Mucosa of rectum (tissue), 2 donors: ENCODE measurements at regions not wholly inside any gene's neighbourhood (a gene's known extent, or its start where the extent isn't known, plus 50 kb on each side); places are given as distances from the start of the nearest gene placed in this dataset.
"Not testable (repeated sequence)": the region's sequence is repeated elsewhere in the genome, so short reads cannot be mapped to it uniquely, and the experiment has no call there.

ENCODE experiments used
- H3K27ac ChIP-seq, 2 donors: one replicate each; pipeline ENCODE4 v1.7.0; 2013; ENCODE audit warnings: inconsistent platforms in 2 of 2, low read depth in 2 of 2, low read length in 2 of 2
- H3K27me3 ChIP-seq, 2 donors: one replicate each; pipeline ENCODE4 v1.7.0; 2013; ENCODE audit warnings: low read length in 2 of 2; ENCODE audit not compliant: control insufficient read depth in 2 of 2, insufficient read depth in 2 of 2
- H3K36me3 ChIP-seq, 2 donors: one replicate each; pipeline ENCODE4 v1.7.0; 2013; ENCODE audit warnings: low read length in 2 of 2; ENCODE audit not compliant: control insufficient read depth in 2 of 2, insufficient read depth in 2 of 2
- H3K4me1 ChIP-seq, 2 donors: one replicate each; pipeline ENCODE4 v1.7.0; 2013; ENCODE audit warnings: low read length in 2 of 2, mild to moderate bottlenecking in 1 of 2; ENCODE audit not compliant: control insufficient read depth in 2 of 2, insufficient read depth in 2 of 2
- H3K4me3 ChIP-seq, 2 donors: one replicate each; pipeline ENCODE4 v1.7.0; 2013; ENCODE audit warnings: low read length in 2 of 2
- H3K9ac ChIP-seq, 2 donors: one replicate each; pipeline ENCODE4 v1.7.0; 2013; ENCODE audit warnings: low read length in 2 of 2, low read depth in 1 of 2, mild to moderate bottlenecking in 1 of 2
- H3K9me3 ChIP-seq, 2 donors: one replicate each; pipeline ENCODE4 v1.7.0; 2013; ENCODE audit warnings: low read length in 2 of 2; ENCODE audit not compliant: control insufficient read depth in 2 of 2
- donor health status: healthy.
- donor health status: Normal muscosa, but diverticular disease.

DNA sequence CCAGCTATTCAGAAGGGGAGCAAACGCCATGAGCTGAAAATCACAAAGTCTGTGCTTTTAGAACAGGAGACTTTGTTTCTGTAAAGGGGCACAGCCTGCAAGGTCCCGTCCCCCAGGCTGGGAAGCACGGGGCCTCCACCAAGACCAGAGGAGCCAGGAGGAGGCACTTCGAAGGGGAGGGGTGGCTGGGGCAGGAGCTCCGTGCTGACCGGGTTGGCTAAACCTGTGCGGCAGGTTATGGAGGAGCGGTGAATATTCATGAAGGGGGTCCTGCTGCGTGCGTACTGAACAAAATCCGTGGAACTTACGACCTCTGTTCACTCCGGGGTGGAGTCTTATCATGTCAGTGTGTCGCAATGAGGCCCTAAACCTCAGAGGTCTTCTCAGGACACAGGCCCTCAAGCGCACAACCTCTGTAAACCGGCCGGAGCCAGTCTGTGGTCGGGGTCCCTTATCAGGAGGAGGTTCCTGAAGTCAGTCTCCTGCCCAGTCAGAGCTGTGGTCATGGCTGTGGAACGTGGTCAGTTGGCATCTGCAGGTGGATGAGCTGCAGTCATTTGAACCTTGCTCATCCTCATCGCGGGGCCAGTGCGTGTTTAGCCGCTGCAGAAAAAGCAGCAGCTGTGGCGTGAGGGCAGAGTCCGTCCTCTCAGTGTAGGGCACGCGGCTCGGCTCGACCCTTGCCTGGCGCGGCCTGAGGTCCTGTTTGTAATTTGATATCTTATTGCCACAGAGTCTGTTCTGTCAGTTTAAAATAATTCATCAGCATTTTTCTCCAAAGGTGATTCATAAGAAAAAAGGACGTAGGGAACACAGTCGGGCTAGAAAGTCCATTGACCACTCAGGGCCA lies 5507.7 kb upstream of the TPTE start:
- H3K9me3 ChIP-seq, H3K4me1 ChIP-seq, H3K27ac ChIP-seq, H3K27me3 ChIP-seq, H3K4me3 ChIP-seq, H3K36me3 ChIP-seq, H3K9ac ChIP-seq: not testable (repeated sequence)

DNA sequence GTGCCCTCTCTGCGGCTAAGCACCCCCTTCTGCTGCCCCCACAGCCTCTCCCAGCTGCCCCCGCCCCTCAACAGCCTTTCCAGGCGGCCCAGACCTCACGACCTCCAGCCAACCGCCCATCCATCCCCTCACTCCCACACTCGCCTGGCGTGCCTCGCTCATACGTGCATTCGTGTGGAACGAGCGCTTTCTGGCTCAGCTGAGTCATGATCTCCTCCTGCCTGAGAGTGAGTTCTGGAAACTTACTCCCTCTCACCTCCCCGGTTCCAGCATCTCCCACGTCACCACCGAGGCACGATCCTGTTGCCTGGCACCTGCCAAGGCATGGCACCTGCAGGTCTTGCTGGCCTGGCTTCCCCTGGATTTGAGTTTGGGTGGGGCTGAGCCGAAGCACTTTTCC lies 5506.2 kb upstream of the TPTE start:
- H3K27me3 ChIP-seq, H3K4me1 ChIP-seq, H3K9ac ChIP-seq, H3K27ac ChIP-seq, H3K4me3 ChIP-seq, H3K9me3 ChIP-seq, H3K36me3 ChIP-seq: not testable (repeated sequence)

DNA sequence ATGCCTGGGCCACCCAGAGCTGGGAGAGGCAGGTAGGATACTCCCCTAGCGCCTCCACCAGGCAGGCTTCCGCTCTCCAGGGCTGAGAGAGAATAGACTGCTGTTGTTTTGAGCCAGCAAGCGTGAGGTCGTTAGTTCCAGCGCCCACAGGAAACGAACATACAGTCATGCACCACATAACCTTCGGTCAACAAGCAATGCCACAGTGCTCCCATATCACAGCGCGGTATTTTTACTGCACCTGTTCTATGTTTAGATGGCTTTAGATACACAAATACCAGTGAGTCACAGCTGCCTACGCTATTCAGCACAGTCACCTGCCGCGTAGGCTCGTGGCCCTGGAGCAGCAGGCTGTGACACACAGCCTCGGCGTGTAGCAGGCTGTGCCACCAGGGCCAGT lies 5502.3 kb upstream of the TPTE start:
- H3K4me1 ChIP-seq, H3K4me3 ChIP-seq, H3K27ac ChIP-seq, H3K27me3 ChIP-seq, H3K9me3 ChIP-seq, H3K9ac ChIP-seq, H3K36me3 ChIP-seq: not testable (repeated sequence)

DNA sequence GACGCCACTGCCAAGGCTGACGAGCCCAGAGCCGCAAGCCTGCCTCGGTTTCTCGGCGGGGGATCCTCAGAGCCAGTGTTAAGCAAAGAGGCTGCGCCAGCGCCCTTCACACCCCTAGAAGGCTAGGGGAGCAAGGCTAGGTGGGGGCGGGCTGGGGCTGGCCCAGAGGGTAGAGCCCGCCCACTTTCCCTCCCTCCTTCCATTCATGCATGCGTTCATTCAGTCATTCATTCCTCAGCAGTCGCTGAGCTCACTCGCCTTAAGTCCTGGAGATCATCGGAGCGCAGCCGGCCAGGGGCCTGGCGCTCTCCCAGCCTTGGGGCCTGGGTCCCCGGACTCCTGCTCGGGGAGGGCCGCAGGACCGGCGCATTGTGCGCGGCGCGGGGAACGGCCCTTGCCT lies 5499.6 kb upstream of the TPTE start:
- not testable (repeated sequence) for H3K27ac ChIP-seq, H3K9me3 ChIP-seq, H3K4me1 ChIP-seq, H3K9ac ChIP-seq, H3K4me3 ChIP-seq, H3K36me3 ChIP-seq, H3K27me3 ChIP-seq

- H3K4me1 ChIP-seq: not testable (repeated sequence)
Observed at GRCh38 chr21:5022254-5022653, 5499.1 kb upstream of the TPTE start.

DNA sequence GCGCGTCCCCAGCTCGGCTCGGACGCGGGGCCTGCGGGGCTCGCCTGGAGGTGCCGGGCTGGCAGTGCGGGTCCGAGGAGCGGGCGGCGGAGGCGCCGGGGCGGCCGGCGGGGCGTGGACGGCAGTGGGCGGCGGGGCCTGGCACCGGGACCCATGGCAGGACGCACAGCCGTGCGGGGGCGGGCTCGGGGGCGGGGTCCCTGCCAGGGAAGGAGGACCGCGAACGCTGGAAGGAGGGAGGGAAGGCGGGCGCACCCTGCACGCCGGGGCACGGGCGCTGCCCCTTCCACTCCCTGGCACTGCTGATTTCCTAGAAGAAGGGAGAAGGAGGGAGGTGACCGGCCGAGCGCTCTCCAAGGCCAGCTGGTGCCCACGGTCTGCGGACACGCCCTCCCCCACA lies 5498.6 kb upstream of the TPTE start:
- not testable (repeated sequence) for H3K9ac ChIP-seq, H3K27ac ChIP-seq, H3K4me1 ChIP-seq, H3K4me3 ChIP-seq, H3K36me3 ChIP-seq, H3K9me3 ChIP-seq, H3K27me3 ChIP-seq

More at GRCh38 chr21:5022254-5022653, 5499.1 kb upstream of the TPTE start:
- not testable (repeated sequence) for H3K27ac ChIP-seq, H3K4me3 ChIP-seq, H3K9ac ChIP-seq, H3K36me3 ChIP-seq, H3K27me3 ChIP-seq, H3K9me3 ChIP-seq

DNA sequence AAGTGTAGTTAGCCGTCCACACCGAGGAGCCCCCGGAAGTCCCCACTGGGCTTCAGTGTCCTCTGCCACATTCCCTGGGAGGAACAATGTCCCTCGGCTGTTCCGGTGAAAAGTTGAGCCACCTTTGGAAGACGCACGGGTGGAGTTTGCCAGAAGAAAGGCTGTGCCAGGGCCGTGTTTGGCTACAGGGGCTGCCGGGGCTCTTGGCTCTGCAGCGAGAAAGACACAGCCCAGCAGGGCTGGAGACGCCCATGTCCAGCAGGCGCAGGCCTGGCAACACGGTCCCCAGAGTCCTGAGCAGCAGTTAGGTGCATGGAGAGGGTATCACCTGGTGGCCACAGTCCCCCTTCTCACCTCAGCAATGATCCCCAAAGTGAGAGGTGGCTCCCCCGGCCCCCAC lies 5486.2 kb upstream of the TPTE start:
- H3K9ac ChIP-seq, H3K4me3 ChIP-seq, H3K27me3 ChIP-seq, H3K27ac ChIP-seq, H3K9me3 ChIP-seq, H3K36me3 ChIP-seq, H3K4me1 ChIP-seq: not testable (repeated sequence)

DNA sequence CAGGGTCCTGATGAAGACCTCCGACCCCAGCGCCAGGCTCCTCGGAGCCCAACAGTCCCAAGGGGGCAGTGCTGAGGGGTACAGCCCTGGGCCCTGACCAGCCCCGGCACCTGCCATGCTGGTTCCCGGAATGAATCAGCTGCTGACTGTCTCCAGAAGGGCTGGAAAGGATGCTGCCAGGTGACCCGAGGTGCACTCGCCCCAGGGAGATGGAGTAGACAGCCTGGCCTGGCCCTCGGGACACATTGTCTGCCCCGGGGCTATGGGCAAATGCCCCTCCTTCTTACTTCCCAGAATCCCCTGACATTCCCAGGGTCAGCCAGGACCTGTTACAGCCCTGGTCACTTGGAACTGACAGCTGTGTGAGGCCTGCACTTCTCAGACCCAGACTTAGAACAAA lies 5485.8 kb upstream of the TPTE start:
- H3K27me3 ChIP-seq, H3K4me3 ChIP-seq, H3K9me3 ChIP-seq, H3K27ac ChIP-seq, H3K36me3 ChIP-seq, H3K4me1 ChIP-seq, H3K9ac ChIP-seq: not testable (repeated sequence)

DNA sequence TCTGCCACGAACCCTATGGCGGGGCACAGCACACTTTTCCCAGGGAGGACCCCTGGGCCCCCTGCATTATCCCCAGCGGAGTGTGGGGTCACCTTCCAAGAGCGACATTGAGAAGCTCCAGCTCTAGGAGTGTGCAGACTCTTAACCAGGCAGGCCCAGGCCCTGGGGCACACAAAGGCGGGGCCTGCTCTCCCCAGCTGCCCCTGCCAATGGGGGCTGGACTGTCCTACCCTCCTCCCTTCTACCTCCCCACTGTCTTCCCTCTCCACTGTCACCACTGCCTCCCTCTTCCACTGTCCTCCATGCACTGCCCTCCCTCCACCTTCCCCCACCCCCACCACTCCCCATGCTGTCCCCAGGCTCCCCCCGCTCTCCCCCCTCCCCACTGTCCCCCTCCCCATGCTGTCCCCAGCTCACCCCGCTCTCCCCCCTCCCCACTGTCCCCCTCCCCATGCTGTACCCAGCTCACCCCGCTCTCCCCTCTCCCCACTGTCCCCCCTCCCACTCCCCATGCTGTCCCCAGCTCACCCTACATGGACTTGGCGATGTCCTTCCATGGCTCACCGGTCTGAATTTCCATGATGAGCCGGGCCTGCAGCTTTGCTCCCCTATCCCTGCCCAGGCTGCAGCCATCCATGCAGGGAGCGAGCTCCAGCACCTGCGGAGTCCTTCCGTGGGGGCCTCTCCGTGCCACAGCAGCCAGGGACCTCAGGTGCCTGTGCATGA lies 5483.6 kb upstream of the TPTE start:
- H3K9me3 ChIP-seq, H3K27me3 ChIP-seq, H3K9ac ChIP-seq, H3K36me3 ChIP-seq, H3K4me1 ChIP-seq, H3K4me3 ChIP-seq, H3K27ac ChIP-seq: not testable (repeated sequence)

- H3K27ac ChIP-seq, H3K9me3 ChIP-seq, H3K27me3 ChIP-seq, H3K9ac ChIP-seq, H3K36me3 ChIP-seq, H3K4me3 ChIP-seq, H3K4me1 ChIP-seq: not testable (repeated sequence)
Observed at GRCh38 chr21:5039926-5040325, 5481.5 kb upstream of the TPTE start.
